AG08396 (cell line): ENCODE measurements at regions not wholly inside any gene's neighbourhood (a gene's known extent, or its start where the extent isn't known, plus 50 kb on each side); places are given as distances from the start of the nearest gene placed in this dataset.

Experiments used
- DNase-seq: peaks from one replicate; pipeline ENCODE4 v3.0.0; 2012; ENCODE audit warnings: low spot score, mixed read lengths

GRCh38 chr15:31245135-31245689 is 81.4 kb upstream of the KLF13 start:
- no peak for DNase-seq

- DNase-seq: no peak
These were observed 80.9 kb upstream of the KLF13 start for GRCh38 chr15:31245756-31246155.

DNA sequence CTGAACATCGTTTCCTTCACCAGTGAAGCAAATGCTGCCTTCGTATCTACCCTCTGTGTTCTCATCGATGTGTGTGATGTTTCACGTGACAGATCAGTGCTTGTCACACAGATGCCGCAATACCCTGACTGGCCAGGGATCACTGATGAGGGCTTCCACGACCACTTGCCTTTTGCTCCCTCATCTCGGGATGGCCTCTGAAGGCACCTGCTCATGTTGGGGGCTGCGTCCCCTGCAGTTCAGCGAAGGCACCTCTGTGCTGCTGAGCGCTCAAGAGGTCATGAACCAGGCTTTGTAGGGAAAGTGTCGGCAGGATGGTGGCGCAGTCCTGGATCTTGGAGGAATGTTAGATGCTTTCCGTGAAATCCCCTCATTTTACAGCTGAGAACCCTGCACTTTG is 79.2 kb upstream of the KLF13 start:
- no peak for DNase-seq

GRCh38 chr15:31248263-31248662 is 78.4 kb upstream of the KLF13 start:
- DNase-seq: no peak

GRCh38 chr15:31248951-31249350 is 77.7 kb upstream of the KLF13 start:
- DNase-seq: no peak

DNA sequence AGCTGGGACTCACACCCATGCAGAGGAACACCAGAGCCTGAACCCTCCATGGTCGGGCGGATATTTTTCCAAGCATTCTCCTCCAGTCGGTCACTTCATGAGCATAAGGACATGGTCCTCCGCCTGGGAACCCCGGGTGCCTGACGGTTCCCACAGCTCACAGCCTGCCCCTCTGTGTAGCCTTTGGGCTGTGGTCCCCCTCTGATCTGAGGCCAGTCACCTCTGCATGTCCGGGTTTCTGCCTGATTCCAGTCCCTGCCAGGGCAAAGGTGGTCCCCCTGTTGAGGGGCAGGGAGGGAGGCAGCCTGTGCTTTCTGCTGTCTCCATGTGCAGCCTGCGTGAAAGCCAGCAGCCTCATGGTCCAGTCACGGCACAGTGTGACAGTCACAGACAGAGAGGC is 76.6 kb upstream of the KLF13 start:
- no peak for DNase-seq

- DNase-seq: no peak
These were observed 75.5 kb upstream of the KLF13 start for GRCh38 chr15:31251165-31251564.

DNA sequence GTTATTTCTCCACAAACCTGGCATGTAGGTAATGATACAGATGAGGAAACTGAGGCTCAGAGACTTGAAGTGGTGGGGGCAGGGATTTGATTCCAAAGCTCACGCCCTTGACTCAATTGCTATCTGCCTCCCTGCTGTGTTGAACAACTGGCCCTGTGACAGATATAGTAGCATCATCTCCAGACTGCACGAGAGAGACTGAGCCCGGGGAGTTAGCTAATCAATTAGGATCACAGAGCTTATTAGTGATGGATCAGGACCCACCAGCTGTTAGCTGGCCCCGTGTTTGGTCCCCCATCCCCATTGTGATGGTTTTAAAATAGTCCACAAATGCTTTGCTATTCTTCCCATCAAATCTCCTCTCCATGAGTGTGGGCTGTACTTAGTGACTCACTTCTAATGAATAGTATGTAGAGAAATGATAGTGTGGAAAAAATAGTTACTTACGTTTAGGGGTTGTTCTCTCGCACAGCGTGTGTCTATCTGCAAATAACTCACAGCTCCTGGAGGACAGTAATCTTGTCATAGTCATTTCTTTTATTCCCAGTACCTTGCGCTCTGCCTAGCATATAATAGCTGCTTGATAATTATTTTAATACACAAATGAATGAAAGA is 74.4 kb upstream of the KLF13 start:
- no peak for DNase-seq

- DNase-seq: no peak
These were observed 72.0 kb upstream of the KLF13 start for GRCh38 chr15:31254431-31255175.

DNA sequence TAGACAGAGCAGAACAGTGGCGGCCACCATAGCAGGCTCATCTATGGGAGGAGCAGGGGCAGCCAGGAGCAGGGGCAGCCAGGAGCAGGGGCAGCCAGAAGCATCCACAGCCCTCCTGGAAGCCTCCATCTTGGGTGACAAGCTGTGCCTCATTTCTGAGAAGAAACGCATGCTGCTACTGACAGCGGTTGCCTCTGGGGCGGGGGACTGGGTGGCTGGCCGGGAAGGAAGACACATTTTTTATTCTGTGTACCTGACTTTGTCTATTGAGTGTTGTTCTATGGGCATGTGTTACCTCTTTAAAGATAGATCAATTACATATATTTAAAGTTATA is 71.5 kb upstream of the KLF13 start:
- DNase-seq: no peak

DNA sequence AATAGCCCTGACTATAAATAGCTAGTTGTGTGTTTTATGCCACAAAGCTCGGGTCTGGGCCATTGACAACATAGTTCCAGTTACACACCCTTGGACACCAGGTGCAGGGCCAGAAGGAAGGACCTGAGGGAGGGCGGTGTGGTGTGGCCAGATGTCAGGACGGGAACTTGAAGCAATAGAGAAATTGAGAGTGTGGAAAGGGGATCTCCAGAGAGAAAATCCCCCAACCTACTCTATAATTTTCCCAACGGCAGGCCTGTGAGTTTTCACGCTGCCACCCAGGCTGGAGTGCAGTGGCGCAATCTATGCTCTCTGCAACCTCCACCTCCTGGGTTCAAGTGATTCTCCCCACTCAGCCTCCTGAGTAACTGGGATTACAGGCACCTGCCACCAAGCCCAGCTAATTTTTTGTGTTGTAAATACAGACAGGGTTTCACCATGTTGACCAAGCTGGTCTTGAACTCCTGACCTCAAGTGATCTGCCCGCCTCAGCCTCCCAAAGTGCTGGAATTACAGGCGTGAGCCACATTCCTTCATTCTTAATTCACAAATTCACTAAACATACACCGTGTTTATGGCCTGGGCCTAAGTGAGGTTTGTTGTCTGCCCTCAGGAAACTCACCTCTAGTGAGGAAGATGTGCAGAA is 70.8 kb upstream of the KLF13 start:
- DNase-seq: no peak

DNA sequence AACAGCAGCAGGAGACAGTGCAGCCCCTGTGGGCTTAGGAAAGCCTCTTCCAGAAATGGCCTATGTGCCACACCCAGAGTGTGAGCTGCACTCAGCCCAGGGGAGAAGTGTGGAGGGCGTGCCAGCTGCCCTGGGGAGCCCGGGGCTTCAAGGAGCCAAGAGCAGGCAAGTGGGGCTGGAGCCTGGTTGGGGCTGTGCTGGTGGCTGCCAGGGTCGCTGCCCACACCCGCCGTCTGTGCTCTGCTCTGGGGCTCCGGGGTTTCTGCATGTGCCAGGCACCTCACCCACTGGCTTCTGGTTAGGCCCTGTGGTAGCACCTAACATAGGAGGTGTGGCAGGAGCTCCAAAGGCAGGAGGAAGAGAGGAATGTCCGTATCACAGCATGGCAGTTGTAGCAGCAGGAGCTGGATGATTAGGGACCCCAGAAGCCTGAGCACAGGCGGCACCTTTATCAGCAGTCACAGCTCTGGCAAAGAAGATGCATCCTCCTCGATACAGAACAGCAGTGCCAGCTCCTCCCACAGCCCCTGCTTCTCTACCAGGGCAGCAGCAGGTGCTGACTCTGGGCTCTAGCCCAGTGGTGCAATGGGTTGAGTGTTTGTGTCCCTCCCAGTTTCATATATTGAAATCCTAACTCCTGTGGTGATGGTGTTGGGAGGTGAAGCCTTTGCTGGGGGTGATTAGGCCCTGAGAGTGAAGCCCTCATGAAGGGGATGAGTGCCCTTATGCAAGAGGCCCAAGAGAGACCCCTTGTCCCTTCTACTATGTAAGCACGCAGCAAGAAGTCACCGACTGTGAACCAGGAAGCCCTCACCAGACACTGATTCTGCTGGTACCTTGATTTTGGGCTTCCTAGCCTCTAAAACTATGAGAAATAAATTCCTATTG is 70.0 kb upstream of the KLF13 start:
- no peak for DNase-seq

DNA sequence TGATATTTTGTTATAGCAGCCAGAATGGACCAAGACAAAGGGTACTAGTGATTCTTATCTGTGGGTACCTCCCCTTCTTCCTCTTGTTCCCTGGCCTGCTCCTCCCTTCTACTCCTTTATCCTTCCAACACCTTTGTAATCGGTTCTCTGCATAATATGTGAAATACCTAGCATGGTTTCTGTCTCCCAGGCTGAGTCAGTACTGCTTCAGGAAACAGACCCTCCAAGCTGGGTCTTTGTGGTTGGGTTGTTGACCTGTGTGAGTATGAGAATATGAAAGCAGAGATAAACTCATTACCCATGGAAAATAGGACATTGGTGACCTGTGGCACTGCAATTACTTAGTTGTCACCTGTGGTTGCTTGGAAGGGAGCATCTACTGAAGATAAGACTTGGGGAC is 69.3 kb upstream of the KLF13 start:
- no peak for DNase-seq

DNA sequence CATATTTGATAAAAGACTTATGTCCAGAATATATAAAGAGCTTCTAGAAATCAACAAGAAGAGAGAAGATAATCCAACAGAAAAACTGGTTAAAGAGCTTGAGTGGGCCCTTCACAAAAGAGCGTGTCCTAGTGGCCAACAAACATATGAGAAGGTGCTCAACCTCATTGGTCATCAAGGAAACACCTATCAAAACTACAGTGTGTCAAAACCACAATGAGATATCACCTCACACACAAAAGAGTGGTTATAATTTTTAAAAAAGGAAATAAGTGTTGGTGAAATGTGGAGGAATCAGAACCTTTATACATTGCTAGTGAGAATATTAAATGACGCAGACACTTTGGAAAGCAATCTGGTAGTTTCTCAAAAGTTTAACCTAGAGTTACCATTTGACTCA is 68.4 kb upstream of the KLF13 start:
- no peak for DNase-seq

- DNase-seq: no peak
These were observed 66.9 kb upstream of the KLF13 start for GRCh38 chr15:31259562-31260252.

- no peak for DNase-seq
These were observed 65.9 kb upstream of the KLF13 start for GRCh38 chr15:31260646-31261265.

- no peak for DNase-seq
These were observed 65.1 kb upstream of the KLF13 start for GRCh38 chr15:31261266-31262142.

DNA sequence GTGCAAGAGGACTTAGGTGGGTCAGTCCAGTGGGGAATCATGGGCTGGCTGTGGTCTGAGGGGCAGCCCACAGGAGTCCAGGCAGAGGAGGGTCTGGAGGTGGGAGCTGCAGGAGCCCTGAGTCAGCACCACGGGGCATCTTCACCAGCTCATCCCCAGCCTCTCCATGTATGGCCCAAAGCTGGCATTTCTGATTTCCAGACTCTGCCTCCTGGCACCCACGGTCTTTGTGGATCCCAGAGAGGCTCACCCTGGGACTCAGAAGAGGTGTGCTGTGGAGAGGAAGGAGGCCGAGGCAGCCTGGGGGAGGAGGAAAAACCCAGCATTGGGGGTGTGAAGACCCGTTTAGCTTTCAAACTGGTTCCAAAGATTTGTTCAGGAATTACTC is 64.5 kb upstream of the KLF13 start:
- no peak for DNase-seq

GRCh38 chr15:31262901-31263671 is 63.5 kb upstream of the KLF13 start:
- DNase-seq: no peak
